Smooth muscle cell (in vitro differentiated cells): ENCODE measurements at regions not wholly inside any gene's neighbourhood (a gene's known extent, or its start where the extent isn't known, plus 50 kb on each side); places are given as distances from the start of the nearest gene placed in this dataset.

Source experiments
- DNase-seq: peaks from one replicate; lab custom pipeline; 2025; ENCODE audit not compliant: unreplicated experiment; lab: John Stamatoyannopoulos, UW
- H2AFZ ChIP-seq: fragments of 200-600 bp; sonication (generic); 2 replicates; pipeline ENCODE4 v1.6.0; 2016; ENCODE audit warnings: antibody characterized with exemption, low read depth, mild to moderate bottlenecking
- H3F3A ChIP-seq: fragments of 200-600 bp; sonication (generic); 2 replicates; pipeline ENCODE4 v1.6.0; 2017; ENCODE audit warnings: antibody characterized with exemption, low read depth
- H3K27ac ChIP-seq: fragments of 200-600 bp; sonication (generic); 2 replicates; pipeline ENCODE4 v1.5.1; 2016; ENCODE audit warnings: low read depth, mild to moderate bottlenecking
- H3K27me3 ChIP-seq: fragments of 200-600 bp; sonication (generic); 2 replicates; pipeline ENCODE4 v1.6.1; 2016; ENCODE audit warnings: low read depth, mild to moderate bottlenecking
- H3K36me3 ChIP-seq: fragments of 200-600 bp; sonication (generic); 2 replicates; pipeline ENCODE4 v1.5.1; 2016; ENCODE audit warnings: low read depth
- H3K4me1 ChIP-seq: fragments of 200-600 bp; sonication (generic); 2 replicates; pipeline ENCODE4 v1.5.1; 2016; ENCODE audit warnings: low read depth
- H3K4me2 ChIP-seq: fragments of 200-600 bp; sonication (generic); 2 replicates; pipeline ENCODE4 v1.6.0; 2016; ENCODE audit warnings: mild to moderate bottlenecking
- H3K4me3 ChIP-seq: fragments of 200-600 bp; sonication (generic); 2 replicates; pipeline ENCODE4 v1.5.1; 2016; ENCODE audit warnings: mild to moderate bottlenecking
- H3K79me2 ChIP-seq: fragments of 200-600 bp; sonication (generic); 2 replicates; pipeline ENCODE4 v1.6.0; 2016; ENCODE audit warnings: low read depth, mild to moderate bottlenecking
- H3K9ac ChIP-seq: fragments of 200-600 bp; sonication (generic); 2 replicates; pipeline ENCODE4 v1.6.0; 2016; ENCODE audit warnings: low read depth
- H3K9me3 ChIP-seq: fragments of 200-600 bp; sonication (generic); replicated peaks from 2 replicates; pipeline ENCODE4 v1.5.1; 2016; ENCODE audit warnings: low read depth
- H4K20me1 ChIP-seq: fragments of 200-600 bp; sonication (generic); 2 replicates; pipeline ENCODE4 v1.6.0; 2016; ENCODE audit warnings: low read depth
- WGBS: methylation state at CpG from one replicate; pipeline ENCODE4 v1.1.7; 2016; ENCODE audit warnings: low lambda C conversion rate; 5-methylcytosine and 5-hydroxymethylcytosine counted together
- TF ChIP-seq, protein P1 (sequence below): fragments of 200-600 bp; sonication (generic); IDR thresholded peaks from 2 replicates; pipeline ENCODE4 v1.5.1; 2017; ENCODE audit warnings: borderline replicate concordance, mild to moderate bottlenecking, antibody characterized with exemption; ENCODE audit not compliant: insufficient read depth, poor library complexity, severe bottlenecking

GRCh38 chr13:110991991-110992508 is 77.2 kb upstream of the ANKRD10 start:
- 93% methylated on average over 21 of the region's 21 CpGs for WGBS

DNA sequence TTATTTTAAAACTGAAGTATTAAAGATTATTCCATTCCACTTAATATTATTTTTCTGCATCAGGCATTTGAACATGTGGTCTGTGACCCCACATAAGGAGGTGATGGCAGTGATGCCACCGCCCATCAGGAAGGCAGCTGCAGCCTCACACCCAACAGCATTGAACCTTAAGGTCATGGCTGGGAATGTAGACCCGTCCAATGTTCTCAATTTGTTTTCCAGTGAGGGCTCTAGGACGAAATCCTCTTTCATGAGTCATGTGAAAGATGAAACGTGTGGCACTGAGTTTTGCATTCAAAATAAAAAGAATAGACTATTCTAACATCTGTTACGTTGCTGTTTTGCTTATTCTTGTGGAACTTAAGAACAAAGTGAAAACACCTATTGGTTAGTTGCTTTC is 74.5 kb upstream of the ANKRD10 start:
- Histone ChIP-seq H3K9ac (no peak overlapping the region), H3K4me2 (no peak overlapping the region), H3K36me3 (no peaks in the 10 kb centered on the region), H3K4me3 (no peak overlapping the region), H3K4me1 (no peaks in the 10 kb centered on the region), H3K27ac (no peak overlapping the region), H3F3A (no peaks in the 10 kb centered on the region), H4K20me1 (no peaks in the 10 kb centered on the region), H3K9me3 (no peaks in the 10 kb centered on the region), H3K79me2 (no peaks in the 10 kb centered on the region), H2AFZ (no peak overlapping the region), H3K27me3 (no peaks in the 10 kb centered on the region)
- TF ChIP-seq, protein P1, sequence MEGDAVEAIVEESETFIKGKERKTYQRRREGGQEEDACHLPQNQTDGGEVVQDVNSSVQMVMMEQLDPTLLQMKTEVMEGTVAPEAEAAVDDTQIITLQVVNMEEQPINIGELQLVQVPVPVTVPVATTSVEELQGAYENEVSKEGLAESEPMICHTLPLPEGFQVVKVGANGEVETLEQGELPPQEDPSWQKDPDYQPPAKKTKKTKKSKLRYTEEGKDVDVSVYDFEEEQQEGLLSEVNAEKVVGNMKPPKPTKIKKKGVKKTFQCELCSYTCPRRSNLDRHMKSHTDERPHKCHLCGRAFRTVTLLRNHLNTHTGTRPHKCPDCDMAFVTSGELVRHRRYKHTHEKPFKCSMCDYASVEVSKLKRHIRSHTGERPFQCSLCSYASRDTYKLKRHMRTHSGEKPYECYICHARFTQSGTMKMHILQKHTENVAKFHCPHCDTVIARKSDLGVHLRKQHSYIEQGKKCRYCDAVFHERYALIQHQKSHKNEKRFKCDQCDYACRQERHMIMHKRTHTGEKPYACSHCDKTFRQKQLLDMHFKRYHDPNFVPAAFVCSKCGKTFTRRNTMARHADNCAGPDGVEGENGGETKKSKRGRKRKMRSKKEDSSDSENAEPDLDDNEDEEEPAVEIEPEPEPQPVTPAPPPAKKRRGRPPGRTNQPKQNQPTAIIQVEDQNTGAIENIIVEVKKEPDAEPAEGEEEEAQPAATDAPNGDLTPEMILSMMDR, result no peak
- whole genome bisulfite sequencing, result 78% methylated on average over 5 of the region's 5 CpGs
- no peak for DNase-seq

More at GRCh38 chr13:110991991-110992508, 77.2 kb upstream of the ANKRD10 start:
- Histone ChIP-seq H4K20me1 (no peaks in the 10 kb centered on the region), H3K4me2 (no peak overlapping the region), H3K9ac (no peak overlapping the region), H3K9me3 (no peaks in the 10 kb centered on the region), H3F3A (no peaks in the 10 kb centered on the region), H3K36me3 (no peaks in the 10 kb centered on the region), H3K4me3 (no peak overlapping the region), H2AFZ (no peak overlapping the region), H3K27me3 (no peaks in the 10 kb centered on the region), H3K27ac (no peak overlapping the region), H3K79me2 (no peaks in the 10 kb centered on the region), H3K4me1 (no peaks in the 10 kb centered on the region)
- no peak for DNase-seq
- TF ChIP-seq, protein P1, result no peak

- no peak for DNase-seq
These were observed 70.7 kb upstream of the ANKRD10 start for GRCh38 chr13:110985541-110985940.

DNA sequence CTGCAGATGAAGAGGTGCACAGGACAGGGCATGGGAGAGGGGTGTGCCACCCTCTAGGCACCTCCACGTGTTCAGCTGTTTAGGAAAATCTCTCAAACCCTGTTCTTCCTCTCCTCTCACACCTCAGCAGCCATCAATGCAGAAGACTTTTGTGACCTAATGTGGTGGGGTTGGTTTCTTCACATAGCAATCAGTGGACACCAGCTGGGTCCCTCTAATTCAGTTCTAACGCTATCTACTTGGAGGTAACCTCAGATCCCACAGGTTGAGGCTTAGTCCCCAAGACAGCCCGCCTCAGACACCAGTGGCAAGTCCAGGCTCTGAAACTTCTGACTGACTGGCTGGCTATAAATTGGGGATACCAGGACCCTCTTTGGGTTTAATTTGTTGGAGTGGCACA is 69.9 kb upstream of the ANKRD10 start:
- Histone ChIP-seq H4K20me1 (no peaks in the 10 kb centered on the region), H3K9ac (no peak overlapping the region), H3K4me3 (no peak overlapping the region), H3K27me3 (no peaks in the 10 kb centered on the region), H3K79me2 (no peaks in the 10 kb centered on the region), H3F3A (no peaks in the 10 kb centered on the region), H3K4me1 (no peaks in the 10 kb centered on the region), H3K27ac (no peak overlapping the region), H3K4me2 (no peak overlapping the region), H2AFZ (no peak overlapping the region), H3K36me3 (no peaks in the 10 kb centered on the region), H3K9me3 (no peaks in the 10 kb centered on the region)
- TF ChIP-seq, protein P1, result no peak
- DNase-seq, result no peak
- WGBS, result 90% methylated on average over 3 of the region's 3 CpGs

More at GRCh38 chr13:110985541-110985940, 70.7 kb upstream of the ANKRD10 start:
- 70% methylated on average over 2 of the region's 2 CpGs for WGBS
- peak overlapping the region; percentile 55 for H3K4me2 ChIP-seq
- no peaks in the 10 kb centered on the region for H3K9me3 ChIP-seq
- H3K27me3 ChIP-seq, result no peaks in the 10 kb centered on the region
- no peaks in the 10 kb centered on the region for H3K4me1 ChIP-seq
- no peak overlapping the region for H3K9ac ChIP-seq
- no peaks in the 10 kb centered on the region for H4K20me1 ChIP-seq
- H3K4me3 ChIP-seq, result no peak overlapping the region
- TF ChIP-seq, protein P1, result no peak
- H3F3A ChIP-seq, result no peaks in the 10 kb centered on the region
- H2AFZ ChIP-seq, result no peak overlapping the region
- H3K27ac ChIP-seq, result no peak overlapping the region
- H3K36me3 ChIP-seq, result no peaks in the 10 kb centered on the region
- H3K79me2 ChIP-seq, result no peaks in the 10 kb centered on the region
